ENCODE measurements at regions not wholly inside any gene's neighbourhood (a gene's known extent, or its start where the extent isn't known, plus 50 kb on each side); places are given as distances from the start of the nearest gene placed in this dataset.

DNA sequence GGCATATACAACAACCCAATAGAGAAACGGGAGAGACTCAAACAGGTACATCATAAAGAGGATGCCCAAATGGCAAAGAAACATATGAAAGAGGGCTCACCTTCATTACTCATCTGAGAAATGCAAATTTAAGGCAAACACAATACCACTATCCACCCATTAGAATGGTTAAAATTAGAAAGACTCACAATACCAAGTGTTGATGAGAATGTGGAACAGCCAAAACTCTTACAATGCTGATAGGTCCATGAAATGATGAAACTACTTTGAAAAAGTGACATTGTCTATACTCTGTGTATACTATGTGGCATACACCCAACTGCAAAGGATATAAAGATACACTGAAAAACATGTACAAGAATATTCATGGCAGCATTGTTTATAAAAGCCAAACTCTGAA lies 96.2 kb upstream of the TSHZ3 start:
- Mint-ChIP-seq H3K27me3 (ENCODE audit: insufficient read depth) (no peaks in the 10 kb centered on the region; the same call in 1 of the 2 replicates), H3K27ac (no peak overlapping the region), H3K36me3 (ENCODE audit: low read depth) (no peaks in the 10 kb centered on the region), H3K4me1 (ENCODE audit: low read depth) (peaks cover 18% of the 10 kb centered on the region), H3K9me3 (no peaks in the 10 kb centered on the region; the same call in 1 of the 2 replicates), H3K4me3 (no peak overlapping the region)
- TF ChIP-seq, protein P1, sequence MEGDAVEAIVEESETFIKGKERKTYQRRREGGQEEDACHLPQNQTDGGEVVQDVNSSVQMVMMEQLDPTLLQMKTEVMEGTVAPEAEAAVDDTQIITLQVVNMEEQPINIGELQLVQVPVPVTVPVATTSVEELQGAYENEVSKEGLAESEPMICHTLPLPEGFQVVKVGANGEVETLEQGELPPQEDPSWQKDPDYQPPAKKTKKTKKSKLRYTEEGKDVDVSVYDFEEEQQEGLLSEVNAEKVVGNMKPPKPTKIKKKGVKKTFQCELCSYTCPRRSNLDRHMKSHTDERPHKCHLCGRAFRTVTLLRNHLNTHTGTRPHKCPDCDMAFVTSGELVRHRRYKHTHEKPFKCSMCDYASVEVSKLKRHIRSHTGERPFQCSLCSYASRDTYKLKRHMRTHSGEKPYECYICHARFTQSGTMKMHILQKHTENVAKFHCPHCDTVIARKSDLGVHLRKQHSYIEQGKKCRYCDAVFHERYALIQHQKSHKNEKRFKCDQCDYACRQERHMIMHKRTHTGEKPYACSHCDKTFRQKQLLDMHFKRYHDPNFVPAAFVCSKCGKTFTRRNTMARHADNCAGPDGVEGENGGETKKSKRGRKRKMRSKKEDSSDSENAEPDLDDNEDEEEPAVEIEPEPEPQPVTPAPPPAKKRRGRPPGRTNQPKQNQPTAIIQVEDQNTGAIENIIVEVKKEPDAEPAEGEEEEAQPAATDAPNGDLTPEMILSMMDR (IDR thresholded peaks at IDR 0.05), result no peak
- DNase-seq, result no peak

DNA sequence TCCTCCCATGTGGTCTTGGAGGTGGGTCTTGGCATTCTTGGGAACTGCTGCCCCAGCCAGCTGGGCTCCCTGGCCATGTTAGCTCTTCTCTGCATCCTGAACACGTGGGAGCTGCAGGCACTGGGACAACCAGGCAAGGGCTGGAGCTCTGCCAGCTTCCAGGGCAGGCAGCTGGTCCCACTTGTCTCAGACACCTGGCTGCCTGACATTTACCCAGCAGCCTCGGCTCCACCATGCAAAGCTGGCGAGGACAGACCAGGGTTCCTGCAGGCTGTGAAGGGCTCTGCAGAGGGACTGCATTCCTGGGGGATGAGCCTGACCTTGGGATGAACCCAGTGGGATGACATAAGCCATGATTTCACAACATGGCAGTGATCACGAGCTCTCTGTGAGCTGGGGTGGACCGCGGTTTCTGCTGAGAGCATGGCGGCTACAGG lies 99.0 kb upstream of the TSHZ3 start:
- TF ChIP-seq, protein P1 (IDR thresholded peaks at IDR 0.05), result no peak
- no peaks in the 10 kb centered on the region for H3K36me3 Mint-ChIP-seq (ENCODE audit: low read depth)
- H3K27me3 Mint-ChIP-seq (ENCODE audit: insufficient read depth), result no peaks in the 10 kb centered on the region; the same call in none of the 2 replicates
- peak; percentile 83 for DNase-seq
- H3K4me3 Mint-ChIP-seq, result peak overlapping the region; percentile 65
- peak overlapping the region; percentile 79 for H3K27ac Mint-ChIP-seq
- H3K4me1 Mint-ChIP-seq (ENCODE audit: low read depth), result peaks cover 34% of the 10 kb centered on the region
- no peaks in the 10 kb centered on the region; the same call in 1 of the 2 replicates for H3K9me3 Mint-ChIP-seq

DNA sequence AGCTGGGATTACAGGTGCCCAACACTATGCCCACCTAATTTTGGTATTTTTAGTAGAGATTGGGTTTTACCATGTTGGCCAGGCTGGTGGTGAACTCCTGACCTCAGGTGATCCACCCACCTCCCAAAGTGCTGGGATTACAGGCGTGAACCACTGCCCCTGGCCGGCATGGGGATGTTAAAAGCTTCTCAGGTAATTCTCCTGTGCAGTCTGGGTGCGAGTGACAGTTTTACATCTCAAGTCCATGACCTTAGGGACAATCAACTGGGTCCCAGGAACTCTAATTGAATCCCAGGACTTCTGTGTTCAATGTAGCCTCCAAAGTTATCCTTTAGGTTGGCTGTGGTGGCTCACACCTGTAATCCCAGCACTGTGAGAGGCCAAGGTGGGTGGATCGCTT lies 100.1 kb upstream of the TSHZ3 start:
- no peak overlapping the region for H3K27ac Mint-ChIP-seq
- no peaks in the 10 kb centered on the region for H3K36me3 Mint-ChIP-seq (ENCODE audit: low read depth)
- no peak overlapping the region for H3K4me3 Mint-ChIP-seq
- H3K9me3 Mint-ChIP-seq, result no peaks in the 10 kb centered on the region; the same call in 1 of the 2 replicates
- no peak for DNase-seq
- TF ChIP-seq, protein P1 (IDR thresholded peaks at IDR 0.05), result no peak
- H3K4me1 Mint-ChIP-seq (ENCODE audit: low read depth), result peaks cover 34% of the 10 kb centered on the region
- no peaks in the 10 kb centered on the region; the same call in none of the 2 replicates for H3K27me3 Mint-ChIP-seq (ENCODE audit: insufficient read depth)

DNA sequence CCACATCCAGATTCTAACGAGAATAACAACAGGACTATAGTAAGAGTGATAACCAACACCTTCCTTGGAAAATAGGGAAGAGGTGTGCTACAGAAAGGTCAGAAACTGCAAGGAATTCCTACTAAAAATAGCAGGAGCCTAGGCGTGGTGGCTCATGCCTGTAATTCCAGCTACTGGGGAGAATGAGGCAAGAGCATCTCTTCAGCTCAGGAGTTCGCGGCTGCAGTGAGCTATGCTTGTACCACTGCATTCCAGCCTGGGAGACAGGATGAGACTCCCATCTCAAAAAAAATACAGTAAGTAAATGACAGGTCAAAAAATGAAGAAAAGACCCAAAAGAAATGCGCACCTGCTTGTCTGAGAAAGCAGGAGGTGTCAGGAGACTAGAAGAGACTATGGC lies 101.5 kb upstream of the TSHZ3 start:
- TF ChIP-seq, protein P1 (IDR thresholded peaks at IDR 0.05), result no peak
- no peaks in the 10 kb centered on the region for H3K9me3 Mint-ChIP-seq
- H3K27me3 Mint-ChIP-seq (ENCODE audit: insufficient read depth), result no peaks in the 10 kb centered on the region; the same call in none of the 2 replicates
- no peak overlapping the region for H3K27ac Mint-ChIP-seq
- DNase-seq, result no peak
- no peak overlapping the region for H3K4me3 Mint-ChIP-seq
- H3K36me3 Mint-ChIP-seq (ENCODE audit: low read depth), result no peaks in the 10 kb centered on the region
- peaks cover 34% of the 10 kb centered on the region for H3K4me1 Mint-ChIP-seq (ENCODE audit: low read depth)

DNA sequence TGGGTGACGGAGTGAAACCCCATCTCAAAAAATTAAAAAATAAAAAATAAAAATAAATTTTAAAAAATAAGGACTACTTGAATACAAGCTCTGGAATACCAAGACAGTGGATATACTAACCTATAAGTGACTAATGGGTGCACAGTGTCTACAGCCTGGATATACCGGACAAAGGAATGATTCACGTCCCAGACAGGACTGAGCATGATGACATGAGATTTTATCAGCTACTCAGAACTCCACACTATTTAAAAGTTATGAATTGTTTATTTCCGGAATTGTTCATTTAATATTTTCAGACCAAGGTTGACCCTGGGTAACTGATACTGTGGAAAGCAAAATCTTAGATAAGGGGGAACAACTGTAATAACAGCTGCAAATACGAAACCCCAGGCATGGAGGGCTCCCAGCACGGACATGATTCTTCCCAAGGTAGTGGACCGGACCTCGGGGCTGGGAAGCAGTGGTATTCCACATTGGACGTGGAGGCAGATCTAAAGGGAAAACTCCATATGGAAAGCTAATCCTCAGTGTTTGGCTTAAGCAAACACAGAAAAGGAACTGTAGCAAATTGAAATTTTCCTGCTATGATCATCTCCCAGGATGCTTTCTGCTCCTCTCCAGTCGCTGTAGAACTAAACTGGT lies 102.6 kb upstream of the TSHZ3 start:
- DNase-seq, result peak; percentile 52
- H3K36me3 Mint-ChIP-seq (ENCODE audit: low read depth), result no peaks in the 10 kb centered on the region
- peak overlapping the region; percentile 21; the same call in 1 of the 2 replicates for H3K4me3 Mint-ChIP-seq
- H3K27me3 Mint-ChIP-seq (ENCODE audit: insufficient read depth), result no peaks in the 10 kb centered on the region; the same call in none of the 2 replicates
- TF ChIP-seq, protein P1 (IDR thresholded peaks at IDR 0.05), result no peak
- H3K4me1 Mint-ChIP-seq (ENCODE audit: low read depth), result peaks cover 34% of the 10 kb centered on the region
- no peak overlapping the region; the same call in 1 of the 2 replicates for H3K27ac Mint-ChIP-seq
- no peaks in the 10 kb centered on the region for H3K9me3 Mint-ChIP-seq

Measured in HFFc6 (cell line).